IMR-90 (cell line): ENCODE measurements at regions not wholly inside any gene's neighbourhood (a gene's known extent, or its start where the extent isn't known, plus 50 kb on each side); places are given as distances from the start of the nearest gene placed in this dataset.

Experiments
- ATAC-seq: fragments of 200-7000 bp; cut with Tn5 transposase; 2 replicates; pipeline ENCODE4 v1.9.1; 2020; ENCODE audit warnings: low read depth, mild to moderate bottlenecking, moderate library complexity
- BruUV-seq: library from RNA; stranded (reverse); fragments of 400-500 nt; replicated peaks from 2 replicates; lab custom pipeline; 2021; lab: Mats Ljungman, UMichigan
- CTCF ChIA-PET: fragments of 300-600 bp; formaldehyde crosslinking; extraction: SDS; loops from one replicate; lab custom pipeline; 2021; ENCODE audit warnings: antibody characterized with exemption; lab: Yijun Ruan, JAX
- POLR2A ChIA-PET: fragments of 300-600 bp; sonication (Branson Sonifier 250); formaldehyde crosslinking; loops from one replicate; lab custom pipeline; 2022; ENCODE audit warnings: antibody characterized with exemption; ENCODE audit not compliant: unreplicated experiment; lab: Charles Lee
- DNase-seq: peaks from one replicate; pipeline ENCODE4 v3.0.0; 2013
- H2AFZ ChIP-seq: replicated peaks from 2 replicates; pipeline ENCODE3; 2013; ENCODE audit warnings: low read length, mild to moderate bottlenecking; ENCODE audit not compliant: poor library complexity
- H2AK5ac ChIP-seq: 2 replicates; pipeline ENCODE4 v1.6.1; 2013; ENCODE audit warnings: low read depth, low read length, inconsistent platforms
- H2AK9ac ChIP-seq: replicated peaks from 2 replicates; pipeline ENCODE3; 2013; ENCODE audit warnings: mild to moderate bottlenecking, low read depth, low read length, moderate library complexity; ENCODE audit not compliant: poor library complexity
- H2BK120ac ChIP-seq: 2 replicates; pipeline ENCODE4 v1.6.1; 2013; ENCODE audit warnings: low read depth, low read length, inconsistent platforms
- H2BK15ac ChIP-seq: 3 replicates; pipeline ENCODE4 v1.6.1; 2013; ENCODE audit warnings: low read depth, low read length, inconsistent platforms
- H2BK20ac ChIP-seq: 2 replicates; pipeline ENCODE4 v1.6.1; 2013; ENCODE audit warnings: low read depth, mild to moderate bottlenecking, inconsistent platforms, low read length, moderate library complexity
- H2BK5ac ChIP-seq: 2 replicates; pipeline ENCODE4 v1.6.1; 2013; ENCODE audit warnings: mild to moderate bottlenecking, low read depth, low read length, inconsistent platforms; ENCODE audit not compliant: poor library complexity, severe bottlenecking
- H3K14ac ChIP-seq: replicated peaks from 2 replicates; pipeline ENCODE4 v1.6.1; 2013; ENCODE audit warnings: low read depth, low read length, inconsistent platforms
- H3K18ac ChIP-seq: 2 replicates; pipeline ENCODE4 v1.6.1; 2013; ENCODE audit warnings: low read depth, low read length, control low read depth
- H3K23ac ChIP-seq: 2 replicates; pipeline ENCODE4 v1.6.1; 2013; ENCODE audit warnings: low read depth, low read length, inconsistent platforms
- H3K27ac ChIP-seq: 2 replicates; pipeline ENCODE4 v1.5.1; 2013; ENCODE audit warnings: mild to moderate bottlenecking, control low read depth, low read length; ENCODE audit not compliant: insufficient read depth
- H3K27me3 ChIP-seq: 2 replicates; pipeline ENCODE4 v1.6.1; 2013; ENCODE audit warnings: low read length; ENCODE audit not compliant: control insufficient read depth, insufficient read depth
- H3K36me3 ChIP-seq: 2 replicates; pipeline ENCODE4 v1.6.1; 2013; ENCODE audit warnings: low read length, mixed read lengths; ENCODE audit not compliant: control insufficient read depth, insufficient read depth
- H3K4ac ChIP-seq: 2 replicates; pipeline ENCODE4 v1.6.1; 2013; ENCODE audit warnings: low read depth, low read length, inconsistent platforms
- H3K4me1 ChIP-seq: 2 replicates; pipeline ENCODE4 v1.6.1; 2013; ENCODE audit warnings: low read length, mixed read lengths; ENCODE audit not compliant: control insufficient read depth, insufficient read depth
- H3K4me2 ChIP-seq: 2 replicates; pipeline ENCODE4 v1.6.1; 2013; ENCODE audit warnings: low read depth, mild to moderate bottlenecking, control low read depth, low read length, moderate library complexity
- H3K4me3 ChIP-seq: 2 replicates; pipeline ENCODE4 v1.5.1; 2013; ENCODE audit warnings: low read depth, mild to moderate bottlenecking, control low read depth, low read length, moderate library complexity; ENCODE audit not compliant: insufficient read depth
- H3K56ac ChIP-seq: 2 replicates; pipeline ENCODE4 v1.6.1; 2013; ENCODE audit warnings: low read length, inconsistent platforms; ENCODE audit not compliant: insufficient read depth; ENCODE audit errors: extremely low read depth
- H3K79me1 ChIP-seq, 2 experiments: 2 replicates each; pipeline ENCODE4 v1.6.1; 2013; ENCODE audit warnings: low read length in 2 of 2, inconsistent platforms in 1 of 2, low read depth in 1 of 2
- H3K9ac ChIP-seq: 2 replicates; pipeline ENCODE4 v1.6.1; 2013; ENCODE audit warnings: low read depth, low read length, control low read depth
- H3K9me1 ChIP-seq: 2 replicates; pipeline ENCODE4 v1.6.1; 2013; ENCODE audit warnings: low read length, inconsistent platforms; ENCODE audit not compliant: insufficient read depth
- H3K9me3 ChIP-seq: 2 replicates; pipeline ENCODE4 v1.6.1; 2013; ENCODE audit warnings: low read length; ENCODE audit not compliant: control insufficient read depth, insufficient read depth
- H4K20me1 ChIP-seq: 2 replicates; pipeline ENCODE4 v1.6.1; 2013; ENCODE audit warnings: low read length, inconsistent platforms; ENCODE audit not compliant: insufficient read depth
- H4K5ac ChIP-seq: 2 replicates; pipeline ENCODE4 v1.6.1; 2013; ENCODE audit warnings: mild to moderate bottlenecking, low read depth, low read length, control low read depth
- H4K8ac ChIP-seq, 2 experiments: 2 replicates each; pipeline ENCODE4 v1.6.1; 2013; ENCODE audit warnings: low read depth in 2 of 2, low read length in 2 of 2, control low read depth in 1 of 2, inconsistent platforms in 1 of 2
- H4K91ac ChIP-seq: 2 replicates; pipeline ENCODE4 v1.6.1; 2013; ENCODE audit warnings: low read depth, low read length, inconsistent platforms; ENCODE audit not compliant: insufficient read depth
- MXI1 ChIP-seq: IDR thresholded peaks from 2 replicates; pipeline ENCODE4 v1.6.1; 2012; ENCODE audit warnings: low read depth, mild to moderate bottlenecking, low read length, moderate library complexity, borderline replicate concordance
- RFX5 ChIP-seq: IDR thresholded peaks from 2 replicates; pipeline ENCODE4 v1.8.0; 2012; ENCODE audit warnings: low read depth, mild to moderate bottlenecking, low read length, moderate library complexity
- WGBS, 2 experiments: methylation state at CpG; one replicate each; pipeline versions ENCODE4 v1.1.5 to v1.1.7; 2013; ENCODE audit warnings: missing lambda C conversion rate in 2 of 2; ENCODE audit not compliant: insufficient read length in 1 of 2; ENCODE audit errors: extremely low coverage in 2 of 2; 5-methylcytosine and 5-hydroxymethylcytosine counted together
- dilution Hi-C: fragments of 300-500 bp; cut with HindIII; formaldehyde crosslinking; loops from one replicate; pipeline ENCODE4 v1.14.3; 2018; ENCODE audit warnings: low sequenced_read_pairs; ENCODE audit not compliant: unreplicated experiment
- in situ Hi-C: fragments of 300-500 bp; cut with MboI; formaldehyde crosslinking; loops from 3 replicates; pipeline ENCODE4 v1.14.3; 2019; ENCODE audit warnings: low sequenced_read_pairs, inconsistent platforms, mixed read lengths
- intact Hi-C: fragments of 100-400 bp; cut with micrococcal nuclease; formaldehyde crosslinking; loops from 2 replicates; pipeline ENCODE4 v1.10.0; 2022

DNA sequence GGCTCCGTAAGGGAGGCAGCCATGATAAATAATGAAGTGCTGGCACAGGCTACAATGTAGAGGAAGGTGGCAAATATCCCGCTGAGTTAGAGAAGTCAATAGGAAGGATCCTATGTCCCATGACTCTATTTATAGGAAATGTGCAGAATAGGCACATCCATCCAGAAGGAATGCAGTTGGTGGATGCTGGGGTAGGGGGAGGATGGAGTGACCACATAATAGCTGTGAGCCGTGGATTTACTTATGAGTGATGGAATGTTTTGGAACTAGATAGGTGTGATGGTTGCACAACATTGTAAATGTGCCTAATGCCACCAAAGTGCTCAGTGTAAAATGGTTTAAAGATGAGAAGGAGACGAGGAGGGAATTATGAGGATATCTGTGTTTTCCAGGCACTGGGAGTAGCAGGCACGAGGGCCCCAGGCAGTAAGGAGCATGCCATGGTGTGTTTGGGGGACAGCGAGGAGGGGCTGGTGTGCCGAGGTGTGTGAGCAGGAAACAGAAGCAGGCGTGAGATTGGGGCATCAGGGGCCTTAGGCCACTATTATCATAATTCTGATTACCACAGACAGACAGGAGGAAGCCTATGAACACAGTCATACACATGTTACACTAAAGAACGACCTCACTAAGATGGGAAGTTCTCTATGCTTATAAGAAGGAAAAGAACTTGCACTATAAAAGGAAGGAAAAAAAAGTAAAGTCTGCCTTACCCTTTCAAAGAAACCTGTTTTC is 837.3 kb upstream of the TMEM132C start:
- intact Hi-C loops = no loop called here
- H3K14ac ChIP-seq = no peak overlapping the region
- H3K4me2 ChIP-seq = no peak overlapping the region
- BruUV-seq = no TSS peak
- no peak overlapping the region for H3K23ac ChIP-seq
- H2BK5ac ChIP-seq = no peak overlapping the region
- no peaks in the 10 kb centered on the region for H3K9me1 ChIP-seq
- no peak overlapping the region for H4K5ac ChIP-seq
- ATAC-seq (no peak), DNase-seq (no peak)
- no peak overlapping the region for H3K4me3 ChIP-seq
- ChIA-PET POLR2A (no interaction called here), CTCF (no interaction called here)
- H4K20me1 ChIP-seq = no peaks in the 10 kb centered on the region
- H2BK120ac ChIP-seq = no peak overlapping the region
- H3K18ac ChIP-seq = no peak overlapping the region
- 46% methylated on average over 3 of the region's 9 CpGs; no CpG with 5 or more reads in 1 of the 2 experiments for WGBS, 2 experiments
- H3K27ac ChIP-seq = no peak overlapping the region
- no peak overlapping the region for H3K56ac ChIP-seq
- peak overlapping the region; percentile 10 for H2AFZ ChIP-seq
- H3K79me1 ChIP-seq = no peaks in the 10 kb centered on the region
- H2AK9ac ChIP-seq = no peak overlapping the region
- H2AK5ac ChIP-seq = no peak overlapping the region
- H2BK15ac ChIP-seq = no peak overlapping the region
- no peak overlapping the region for H4K91ac ChIP-seq
- H3K36me3 ChIP-seq = no peaks in the 10 kb centered on the region
- no peak overlapping the region for H3K4ac ChIP-seq
- H3K9ac ChIP-seq = no peak overlapping the region
- H4K8ac ChIP-seq = no peak overlapping the region
- dilution Hi-C loops = no loop called here
- no peaks in the 10 kb centered on the region for H3K4me1 ChIP-seq
- H3K27me3 ChIP-seq = no peaks in the 10 kb centered on the region; the same call in 1 of the 2 replicates
- in situ Hi-C loops = no loop called here
- peaks cover 6% of the 10 kb centered on the region for H3K9me3 ChIP-seq
- H2BK20ac ChIP-seq = no peak overlapping the region
- TF ChIP-seq MXI1 = no peak
- no peak for TF ChIP-seq RFX5
